HL-60 (cell line): ENCODE measurements at regions not wholly inside any gene's neighbourhood (a gene's known extent, or its start where the extent isn't known, plus 50 kb on each side); places are given as distances from the start of the nearest gene placed in this dataset.

Experiments used
- GABPA ChIP-seq: IDR thresholded peaks from 2 replicates; pipeline ENCODE4 v1.6.1; 2012; ENCODE audit warnings: low read depth
- POLR2AphosphoS5 ChIP-seq: IDR thresholded peaks from 2 replicates; pipeline ENCODE4 v1.6.1; 2012; ENCODE audit warnings: low read depth
- TF ChIP-seq, protein P1 (sequence below): IDR thresholded peaks from one replicate; pipeline ENCODE4 v1.5.1; 2011; ENCODE audit warnings: low read length, control low read depth, inconsistent platforms; ENCODE audit not compliant: insufficient read depth
- TF ChIP-seq, protein P2 (sequence below): IDR thresholded peaks from 2 replicates; pipeline ENCODE4 v1.6.1; 2012; ENCODE audit warnings: low read depth; ENCODE audit not compliant: insufficient replicate concordance

DNA sequence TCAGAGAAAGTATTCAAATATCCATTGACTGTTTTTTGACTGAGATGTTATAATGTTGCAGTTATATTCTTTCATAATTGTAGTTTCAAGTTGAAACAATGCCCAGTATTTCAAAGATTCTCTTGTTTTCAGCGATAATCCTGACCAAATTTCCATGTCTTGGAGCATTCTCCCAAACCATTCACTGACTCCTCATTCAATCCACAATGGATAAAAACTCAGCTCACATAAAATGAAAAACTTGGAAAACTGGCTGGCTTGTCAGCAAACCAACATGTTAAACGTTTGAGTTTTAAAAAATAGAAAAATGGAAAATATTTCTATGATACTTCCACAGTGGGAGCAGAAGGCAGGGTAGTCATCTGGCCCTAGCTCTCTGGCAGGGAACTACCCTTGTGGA lies 184.4 kb downstream of the C7orf25 start:
- TF ChIP-seq, protein P1, sequence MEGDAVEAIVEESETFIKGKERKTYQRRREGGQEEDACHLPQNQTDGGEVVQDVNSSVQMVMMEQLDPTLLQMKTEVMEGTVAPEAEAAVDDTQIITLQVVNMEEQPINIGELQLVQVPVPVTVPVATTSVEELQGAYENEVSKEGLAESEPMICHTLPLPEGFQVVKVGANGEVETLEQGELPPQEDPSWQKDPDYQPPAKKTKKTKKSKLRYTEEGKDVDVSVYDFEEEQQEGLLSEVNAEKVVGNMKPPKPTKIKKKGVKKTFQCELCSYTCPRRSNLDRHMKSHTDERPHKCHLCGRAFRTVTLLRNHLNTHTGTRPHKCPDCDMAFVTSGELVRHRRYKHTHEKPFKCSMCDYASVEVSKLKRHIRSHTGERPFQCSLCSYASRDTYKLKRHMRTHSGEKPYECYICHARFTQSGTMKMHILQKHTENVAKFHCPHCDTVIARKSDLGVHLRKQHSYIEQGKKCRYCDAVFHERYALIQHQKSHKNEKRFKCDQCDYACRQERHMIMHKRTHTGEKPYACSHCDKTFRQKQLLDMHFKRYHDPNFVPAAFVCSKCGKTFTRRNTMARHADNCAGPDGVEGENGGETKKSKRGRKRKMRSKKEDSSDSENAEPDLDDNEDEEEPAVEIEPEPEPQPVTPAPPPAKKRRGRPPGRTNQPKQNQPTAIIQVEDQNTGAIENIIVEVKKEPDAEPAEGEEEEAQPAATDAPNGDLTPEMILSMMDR, result no peak
- TF ChIP-seq POLR2AphosphoS5, result no peak
- TF ChIP-seq GABPA, result no peak
- TF ChIP-seq, protein P2, sequence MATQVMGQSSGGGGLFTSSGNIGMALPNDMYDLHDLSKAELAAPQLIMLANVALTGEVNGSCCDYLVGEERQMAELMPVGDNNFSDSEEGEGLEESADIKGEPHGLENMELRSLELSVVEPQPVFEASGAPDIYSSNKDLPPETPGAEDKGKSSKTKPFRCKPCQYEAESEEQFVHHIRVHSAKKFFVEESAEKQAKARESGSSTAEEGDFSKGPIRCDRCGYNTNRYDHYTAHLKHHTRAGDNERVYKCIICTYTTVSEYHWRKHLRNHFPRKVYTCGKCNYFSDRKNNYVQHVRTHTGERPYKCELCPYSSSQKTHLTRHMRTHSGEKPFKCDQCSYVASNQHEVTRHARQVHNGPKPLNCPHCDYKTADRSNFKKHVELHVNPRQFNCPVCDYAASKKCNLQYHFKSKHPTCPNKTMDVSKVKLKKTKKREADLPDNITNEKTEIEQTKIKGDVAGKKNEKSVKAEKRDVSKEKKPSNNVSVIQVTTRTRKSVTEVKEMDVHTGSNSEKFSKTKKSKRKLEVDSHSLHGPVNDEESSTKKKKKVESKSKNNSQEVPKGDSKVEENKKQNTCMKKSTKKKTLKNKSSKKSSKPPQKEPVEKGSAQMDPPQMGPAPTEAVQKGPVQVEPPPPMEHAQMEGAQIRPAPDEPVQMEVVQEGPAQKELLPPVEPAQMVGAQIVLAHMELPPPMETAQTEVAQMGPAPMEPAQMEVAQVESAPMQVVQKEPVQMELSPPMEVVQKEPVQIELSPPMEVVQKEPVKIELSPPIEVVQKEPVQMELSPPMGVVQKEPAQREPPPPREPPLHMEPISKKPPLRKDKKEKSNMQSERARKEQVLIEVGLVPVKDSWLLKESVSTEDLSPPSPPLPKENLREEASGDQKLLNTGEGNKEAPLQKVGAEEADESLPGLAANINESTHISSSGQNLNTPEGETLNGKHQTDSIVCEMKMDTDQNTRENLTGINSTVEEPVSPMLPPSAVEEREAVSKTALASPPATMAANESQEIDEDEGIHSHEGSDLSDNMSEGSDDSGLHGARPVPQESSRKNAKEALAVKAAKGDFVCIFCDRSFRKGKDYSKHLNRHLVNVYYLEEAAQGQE, result no peak
